GM19463 (cell line): ENCODE measurements at regions not wholly inside any gene's neighbourhood (a gene's known extent, or its start where the extent isn't known, plus 50 kb on each side); places are given as distances from the start of the nearest gene placed in this dataset.

Source experiments
- ATAC-seq: cut with Tn5 transposase; IDR thresholded peaks from one replicate; pipeline ENCODE4 v1.9.1; 2021; ENCODE audit warnings: mild to moderate bottlenecking, moderate library complexity; ENCODE audit not compliant: unreplicated experiment

DNA sequence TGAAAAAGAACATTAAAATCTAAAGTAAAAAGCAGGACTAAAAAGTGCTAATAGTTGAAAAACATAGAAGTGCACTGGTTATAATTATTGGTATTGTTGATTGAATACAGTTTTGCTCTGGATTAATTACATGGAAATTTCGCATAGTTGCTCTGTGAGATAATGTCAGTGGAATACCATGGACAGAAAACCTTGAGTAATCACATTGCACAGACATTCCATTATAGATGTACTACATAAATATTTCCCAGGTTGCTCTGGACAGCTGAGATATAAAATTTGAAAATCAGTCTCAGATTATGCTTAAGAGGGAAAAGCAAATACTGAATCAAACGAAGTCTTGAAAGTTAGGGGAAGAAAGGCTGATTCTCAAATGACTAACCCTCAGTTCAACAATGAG, 439.3 kb upstream of the FLRT2 start:
- no peak for ATAC-seq

DNA sequence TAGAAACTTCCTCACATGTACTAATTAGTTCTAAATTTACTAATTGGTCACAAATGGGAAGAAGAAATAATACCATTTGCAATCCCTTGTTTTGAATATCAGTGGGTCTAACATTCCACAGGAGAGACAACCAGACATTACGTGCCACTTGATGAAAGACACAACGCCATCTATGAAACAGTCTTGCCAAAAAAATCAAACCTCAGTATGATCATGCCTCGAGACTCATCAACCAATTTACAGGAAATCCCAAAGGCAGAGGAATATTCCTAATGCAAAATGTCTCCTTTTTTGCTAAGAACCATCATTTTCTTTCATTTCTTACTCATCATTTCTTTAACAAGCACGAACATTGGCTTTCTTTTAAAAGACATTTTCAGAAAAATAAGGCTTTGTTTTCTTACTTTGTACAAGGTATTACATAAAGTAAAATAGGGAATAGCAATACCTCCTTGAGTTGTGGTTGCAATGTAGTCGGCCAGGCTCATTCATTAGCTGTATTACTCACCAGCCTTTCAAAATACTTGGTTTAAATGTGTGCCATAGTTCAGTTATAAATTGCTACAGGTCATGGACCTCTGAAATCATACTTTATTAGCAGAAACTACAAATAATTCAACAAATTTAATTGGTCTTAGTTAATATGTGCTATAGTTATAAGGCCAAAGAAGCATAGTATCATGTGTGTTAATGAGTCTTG, 436.2 kb upstream of the FLRT2 start:
- ATAC-seq: no peak

DNA sequence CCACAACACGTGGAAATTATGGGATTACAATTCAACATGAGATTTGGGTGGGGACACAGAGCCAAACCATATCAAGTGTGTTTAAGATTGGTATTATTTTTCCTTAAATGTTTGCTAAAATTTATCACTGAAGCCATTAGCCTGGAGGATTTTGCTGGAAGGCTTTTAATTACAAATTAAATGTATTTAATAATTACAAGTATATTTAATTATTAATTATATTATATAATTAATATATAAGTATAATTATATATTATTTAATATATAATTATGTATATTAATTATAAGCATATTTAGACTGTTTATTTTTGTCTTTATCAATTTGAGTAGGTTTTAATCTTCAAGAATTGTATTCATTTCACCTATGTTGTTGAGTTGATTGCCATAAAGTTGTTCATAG, 427.4 kb upstream of the FLRT2 start:
- no peak for ATAC-seq

DNA sequence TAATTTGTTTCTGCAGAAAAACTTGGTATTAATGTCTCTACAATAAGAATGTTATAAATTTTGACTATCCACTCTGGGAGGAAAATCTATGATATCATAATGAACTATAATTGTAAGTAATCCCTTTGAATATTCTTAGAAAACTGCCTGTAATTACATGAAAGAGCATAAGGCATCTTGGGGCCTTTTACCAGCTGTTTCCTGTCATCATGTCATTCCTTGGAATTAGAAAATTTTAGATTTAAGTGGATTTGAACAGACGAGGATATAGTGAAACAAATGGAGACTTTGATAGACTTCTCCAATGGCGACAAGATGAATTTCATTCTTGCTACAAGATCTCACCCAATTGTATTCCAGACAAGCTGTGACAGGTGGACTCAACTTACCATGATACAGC, 423.4 kb upstream of the FLRT2 start:
- no peak for ATAC-seq

DNA sequence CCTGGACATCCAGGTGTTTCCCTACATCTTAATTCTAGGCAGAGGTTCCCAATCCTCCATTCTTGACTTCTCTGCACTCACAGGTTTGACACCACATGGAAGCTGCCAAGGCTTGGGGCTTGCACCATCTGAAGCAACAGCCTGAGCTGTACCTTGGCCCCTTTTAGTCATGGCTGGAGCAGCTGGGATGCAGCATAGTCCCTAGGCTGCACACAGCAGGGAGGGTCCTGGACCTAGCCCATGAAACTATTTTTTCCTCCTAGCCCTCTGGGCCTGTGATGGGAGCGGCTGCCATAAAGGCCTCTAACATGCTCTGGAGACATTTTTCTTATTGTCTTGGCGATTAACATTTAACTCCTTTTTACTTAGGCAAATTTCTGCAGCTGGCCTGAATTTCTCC, 417.2 kb upstream of the FLRT2 start:
- no peak for ATAC-seq

DNA sequence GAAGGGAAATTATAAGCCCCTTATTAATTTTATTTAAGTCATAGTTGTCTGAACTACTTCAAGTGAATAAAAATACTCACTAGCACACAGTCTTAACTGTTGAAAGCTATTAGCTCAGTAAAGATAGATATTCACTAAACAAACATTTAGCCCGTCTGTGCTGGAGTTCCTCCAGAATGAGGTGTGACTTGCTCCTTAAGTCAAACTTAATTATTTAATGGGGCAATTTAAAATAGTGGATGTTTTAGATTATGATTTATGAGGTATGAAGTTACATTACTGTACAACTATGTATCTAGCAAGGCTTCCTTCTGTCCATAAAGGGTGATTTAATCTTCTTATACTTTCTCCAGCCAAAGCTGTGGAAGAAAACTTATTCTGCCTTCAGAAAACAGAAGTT, 414.0 kb upstream of the FLRT2 start:
- no peak for ATAC-seq

DNA sequence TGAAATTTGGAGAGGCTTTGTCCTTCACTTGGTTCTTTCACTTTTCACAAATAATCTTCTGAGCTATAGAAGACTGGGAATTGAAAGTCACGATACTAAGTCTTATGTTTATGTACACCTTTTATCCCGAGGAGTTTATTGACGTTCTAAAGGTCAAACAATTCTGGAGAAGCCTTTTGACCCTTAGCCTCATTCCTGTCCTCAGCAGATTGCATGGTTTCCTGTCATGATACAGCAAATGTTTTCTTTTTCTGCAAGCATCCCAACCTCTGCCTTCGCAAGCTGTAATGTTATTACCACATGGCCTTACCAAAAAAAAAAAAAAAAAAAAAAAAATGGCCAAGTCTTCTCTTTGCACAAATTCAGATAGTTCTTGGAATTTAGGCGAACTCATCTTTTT, 411.7 kb upstream of the FLRT2 start:
- ATAC-seq: no peak

DNA sequence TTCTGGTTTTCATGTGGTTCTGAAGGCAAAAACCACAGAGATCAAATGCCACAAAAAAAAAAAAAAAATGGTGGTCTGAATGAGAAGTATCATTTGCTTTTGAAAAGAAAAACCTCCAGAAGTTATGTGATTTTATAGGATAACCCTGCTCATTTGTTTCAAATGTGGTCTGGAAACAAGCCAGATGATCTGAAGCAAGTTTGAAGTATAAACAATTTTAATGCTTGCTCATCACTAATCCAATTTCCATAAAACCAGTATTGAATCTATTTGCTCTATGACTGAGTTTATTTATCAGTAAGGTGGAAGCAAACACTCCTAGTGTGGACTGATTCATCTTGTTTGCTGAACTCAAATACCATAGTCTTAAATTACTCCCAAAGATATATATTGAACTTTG, 407.3 kb upstream of the FLRT2 start:
- no peak for ATAC-seq

DNA sequence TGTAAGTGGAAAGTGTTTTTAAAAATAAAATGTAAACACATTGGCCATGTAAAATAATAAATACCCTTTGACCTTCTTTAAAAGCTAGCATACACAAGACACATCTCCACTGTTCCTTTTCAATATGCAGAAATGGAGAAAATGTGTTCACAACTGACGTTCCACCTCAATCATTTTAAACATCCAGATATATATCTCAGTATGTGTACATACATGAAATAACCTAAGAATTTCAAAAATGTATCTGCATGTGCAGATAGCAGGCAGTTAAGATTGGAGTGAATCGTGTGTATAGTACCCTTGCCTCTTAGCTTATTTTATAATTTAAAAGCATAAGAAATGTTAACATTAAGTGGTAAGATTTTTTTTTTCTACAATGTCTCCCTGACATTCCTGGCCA, 406.2 kb upstream of the FLRT2 start:
- ATAC-seq: no peak

DNA sequence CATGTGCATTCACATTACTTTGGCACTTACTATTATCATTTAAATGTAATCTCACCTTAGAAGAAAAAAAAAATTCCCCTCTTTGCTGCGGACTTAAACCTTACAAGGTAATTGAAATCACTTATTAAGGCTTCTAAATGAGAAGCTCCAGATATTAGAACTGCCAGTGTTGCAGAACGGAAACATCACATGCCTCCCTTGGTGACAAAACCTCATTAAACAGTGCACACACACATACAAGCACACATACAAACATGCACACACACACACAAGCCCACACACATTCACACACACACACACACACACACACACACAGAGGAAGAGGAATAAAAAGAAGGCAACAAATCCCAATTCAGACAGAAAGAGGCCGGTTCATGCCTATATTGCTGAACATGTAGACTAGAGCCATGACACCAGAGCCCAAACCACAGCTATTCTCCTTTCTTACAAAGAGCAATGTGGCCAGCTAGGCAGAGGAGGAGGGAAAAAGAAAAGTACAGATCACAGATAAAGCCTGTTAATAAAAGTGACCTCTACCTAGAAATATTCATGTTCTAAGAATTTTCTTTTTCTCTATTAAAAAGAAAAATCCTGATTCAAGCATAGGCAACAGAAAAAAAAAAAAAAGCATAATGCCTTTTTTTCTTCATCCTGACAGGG, 405.2 kb upstream of the FLRT2 start:
- ATAC-seq: no peak

DNA sequence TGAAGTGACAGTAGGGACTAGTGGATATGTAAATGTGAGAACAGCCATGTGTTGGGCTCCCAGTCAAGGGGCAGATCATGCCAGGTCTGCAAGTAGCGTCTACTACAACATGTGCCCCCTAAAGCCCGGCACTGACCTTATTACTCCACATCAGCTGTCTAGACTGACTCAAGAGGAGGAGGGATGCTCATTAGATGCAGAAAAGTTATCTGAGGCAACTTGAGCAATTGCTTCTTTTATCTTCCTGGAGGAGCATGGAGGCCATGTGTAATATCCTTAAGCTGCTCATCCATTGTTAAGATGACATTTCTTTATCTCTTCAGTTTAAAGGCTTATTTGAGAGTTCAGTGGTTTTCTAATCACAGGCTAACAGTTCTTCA, 404.7 kb upstream of the FLRT2 start:
- no peak for ATAC-seq

DNA sequence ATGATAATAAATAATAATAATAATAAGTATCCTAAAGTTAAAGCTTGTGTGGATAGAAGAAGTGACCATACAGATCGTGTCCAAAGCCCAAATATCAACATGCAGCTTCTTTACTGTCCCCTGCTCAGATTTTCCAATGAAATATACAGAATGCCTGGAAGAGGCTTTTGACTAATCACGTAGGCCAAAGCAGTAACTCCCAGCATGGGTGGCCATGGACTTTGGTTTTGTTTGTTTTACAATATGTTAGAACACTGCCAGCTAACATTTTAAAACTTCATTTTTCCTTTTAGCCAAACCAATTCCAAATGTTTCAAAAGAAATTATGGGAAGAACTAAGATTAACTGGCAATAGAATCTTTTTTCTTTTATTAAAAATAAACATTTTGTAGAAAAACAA, 400.0 kb upstream of the FLRT2 start:
- no peak for ATAC-seq

DNA sequence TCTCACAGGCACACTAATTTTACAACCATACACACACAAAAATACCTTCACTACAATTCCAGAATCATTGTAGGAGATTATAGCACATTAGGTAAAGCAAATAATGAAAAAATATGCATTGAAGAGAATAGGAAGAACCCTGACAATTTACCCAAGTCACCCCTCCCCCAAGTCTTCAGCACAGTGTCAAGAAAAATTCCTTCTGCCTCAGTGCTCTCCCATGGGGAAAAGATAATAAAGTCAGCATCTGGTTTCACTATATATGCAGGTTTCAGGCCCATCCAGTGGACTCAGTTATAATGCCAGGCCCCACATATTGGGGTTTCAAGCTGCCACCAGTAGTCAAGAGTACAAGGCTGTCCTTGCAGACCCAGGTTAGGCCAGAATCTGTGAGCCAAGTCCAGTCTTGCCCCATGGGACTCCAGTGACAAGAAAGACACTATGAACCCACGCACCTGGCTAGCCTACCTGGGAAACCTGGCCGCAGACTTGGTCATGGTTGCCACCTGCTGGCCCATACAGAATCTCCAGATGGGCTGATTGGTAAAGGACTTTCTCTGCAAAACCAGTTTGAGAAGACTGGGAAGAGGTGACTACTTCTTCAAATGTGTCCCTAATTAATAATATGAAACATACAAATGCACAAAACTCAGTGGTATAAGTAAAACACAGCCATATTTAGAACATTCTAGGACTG, 398.6 kb upstream of the FLRT2 start:
- ATAC-seq: no peak

DNA sequence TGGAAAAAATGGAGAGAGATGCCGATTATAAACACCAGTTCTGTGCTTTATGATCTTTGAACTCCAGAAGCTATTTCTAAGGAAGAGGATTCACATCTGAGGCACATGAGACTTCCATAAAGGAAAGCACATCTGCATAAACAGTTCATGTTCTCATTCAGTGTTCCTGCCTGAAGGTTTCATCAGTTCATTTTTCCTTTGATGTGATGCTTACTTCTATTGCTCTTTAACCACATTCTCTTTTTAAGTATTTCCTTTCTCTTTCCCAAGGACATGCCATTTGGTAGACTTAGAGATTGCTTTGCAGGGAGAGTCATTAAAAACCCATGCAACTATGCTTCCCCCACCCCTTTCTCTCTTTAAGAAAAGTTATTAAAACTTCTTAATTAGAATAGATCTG, 387.0 kb upstream of the FLRT2 start:
- ATAC-seq: no peak

DNA sequence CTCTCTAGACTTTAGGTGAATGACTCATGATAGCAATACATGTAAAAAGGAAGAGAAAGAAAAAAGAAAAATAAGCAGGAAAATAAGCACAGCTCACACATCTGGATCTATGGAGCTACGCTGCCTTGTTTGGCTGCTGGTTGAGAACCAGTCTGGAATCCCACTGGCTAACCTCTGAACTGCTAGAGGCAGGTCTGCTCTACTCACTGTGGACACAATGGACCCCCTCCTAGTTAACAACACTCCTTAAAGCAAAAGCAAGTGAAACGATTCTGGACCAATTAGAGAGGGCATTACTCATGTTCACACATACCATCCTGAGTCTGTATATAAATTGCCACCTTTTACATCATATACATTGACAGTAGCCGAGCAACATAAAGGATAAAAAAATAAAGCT, 383.2 kb upstream of the FLRT2 start:
- ATAC-seq: no peak

DNA sequence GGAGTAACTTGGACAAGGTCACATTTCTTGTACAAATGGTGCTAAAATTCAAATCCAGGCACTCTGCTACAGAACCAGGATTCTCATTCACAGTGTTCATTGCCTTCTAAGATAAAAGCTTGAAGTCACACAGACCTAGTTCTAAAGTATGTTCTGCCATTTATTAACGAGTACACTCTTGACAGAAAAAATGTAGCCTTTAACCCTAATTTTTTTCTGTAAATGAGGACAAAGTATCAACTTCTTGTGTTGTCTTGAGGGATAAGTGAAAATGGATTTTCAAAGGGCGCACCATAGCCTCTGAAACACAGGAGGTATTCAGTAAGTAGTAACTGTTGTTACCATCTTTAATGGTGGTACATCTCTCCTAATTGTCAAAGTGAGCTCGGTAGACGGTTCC, 379.8 kb upstream of the FLRT2 start:
- ATAC-seq: no peak

DNA sequence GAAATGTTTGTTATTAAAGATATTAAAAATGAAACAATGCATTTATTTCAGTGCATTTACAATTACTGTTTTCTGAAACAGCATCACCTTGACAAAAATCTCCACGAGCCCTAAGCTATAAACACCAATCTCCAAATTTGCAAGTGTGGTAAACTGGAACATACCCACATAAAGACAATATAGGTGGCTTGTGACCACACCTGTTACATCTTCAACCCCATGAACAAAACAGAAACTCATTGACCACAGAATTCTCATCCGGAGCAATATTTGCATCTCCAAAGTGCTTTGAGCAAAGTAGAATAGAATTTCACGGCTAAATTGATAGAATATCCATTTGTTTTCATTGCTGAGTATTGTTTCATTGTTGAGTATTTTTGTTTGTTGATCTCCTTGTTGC, 375.2 kb upstream of the FLRT2 start:
- no peak for ATAC-seq

DNA sequence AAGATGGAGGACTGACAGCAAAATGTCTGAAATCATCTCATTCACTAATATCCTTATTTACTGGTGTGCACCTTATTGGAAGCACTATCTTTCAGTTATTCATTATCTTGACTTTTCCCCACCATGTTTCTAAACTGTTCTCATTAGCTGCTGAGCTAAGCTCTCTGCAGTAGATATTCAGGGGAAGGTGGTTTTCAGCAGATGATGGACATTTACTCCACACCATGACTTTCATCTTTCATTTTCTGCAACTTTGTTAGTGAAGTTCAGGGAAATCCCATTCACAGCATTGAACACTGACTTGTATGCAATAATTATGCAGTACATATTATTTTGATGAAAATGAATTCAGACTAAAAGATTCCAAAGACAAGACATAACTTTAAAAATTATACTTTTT, 373.6 kb upstream of the FLRT2 start:
- no peak for ATAC-seq

DNA sequence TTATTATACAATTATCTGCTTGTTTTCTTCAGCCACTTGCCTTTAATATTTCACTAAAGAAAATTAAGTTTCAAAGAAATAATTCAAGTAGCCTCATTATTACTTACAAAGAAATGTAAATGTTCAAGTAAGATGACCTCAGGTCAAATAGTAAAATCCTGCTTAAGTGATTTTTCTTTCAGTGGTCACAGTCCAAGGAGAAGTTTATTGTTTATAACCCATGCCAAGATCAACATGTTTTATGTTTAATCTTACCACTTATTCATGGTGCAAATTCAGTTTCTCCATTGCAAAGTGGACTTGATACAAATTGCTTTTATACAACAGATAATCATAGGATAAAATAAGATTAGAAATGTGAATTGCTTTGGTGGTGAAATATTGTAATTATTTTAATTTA, 370.2 kb upstream of the FLRT2 start:
- ATAC-seq: no peak

DNA sequence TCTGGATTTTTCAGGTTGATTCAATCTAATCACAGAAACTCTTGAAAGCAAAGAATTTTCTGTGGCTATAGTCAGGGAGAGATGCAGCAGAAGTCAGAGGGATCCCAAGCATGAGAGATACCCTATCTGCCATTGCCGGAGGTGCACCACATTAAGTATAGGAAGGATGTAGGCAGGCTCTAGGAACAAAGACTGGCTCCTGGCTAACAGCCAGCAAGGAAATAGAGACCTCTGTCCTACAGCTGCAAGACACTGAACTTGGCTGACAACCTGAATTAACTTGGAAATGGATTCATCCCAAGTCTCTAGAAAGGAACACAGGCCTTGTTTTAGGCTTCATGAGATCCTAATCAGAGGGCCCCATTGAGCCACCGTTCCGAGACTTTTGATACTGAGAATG, 364.9 kb upstream of the FLRT2 start:
- no peak for ATAC-seq

DNA sequence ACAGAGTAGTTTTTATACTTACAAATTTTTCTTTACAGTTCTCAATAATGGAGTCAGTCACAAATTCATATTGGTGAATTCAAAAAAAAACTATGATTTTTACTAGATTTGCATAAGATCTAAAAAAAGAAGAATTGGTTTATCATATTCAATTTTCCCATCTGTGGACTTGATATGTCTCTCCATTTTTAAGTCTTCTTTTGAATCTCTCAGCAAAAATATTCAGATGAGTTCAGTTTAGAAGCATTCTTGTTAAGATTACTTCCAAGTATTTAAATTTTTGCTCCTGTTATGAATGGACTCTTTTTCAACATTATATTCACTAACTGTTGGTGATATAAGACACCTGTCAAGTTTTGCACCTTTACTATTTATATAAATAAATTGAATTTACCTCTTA, 360.6 kb upstream of the FLRT2 start:
- ATAC-seq: no peak

DNA sequence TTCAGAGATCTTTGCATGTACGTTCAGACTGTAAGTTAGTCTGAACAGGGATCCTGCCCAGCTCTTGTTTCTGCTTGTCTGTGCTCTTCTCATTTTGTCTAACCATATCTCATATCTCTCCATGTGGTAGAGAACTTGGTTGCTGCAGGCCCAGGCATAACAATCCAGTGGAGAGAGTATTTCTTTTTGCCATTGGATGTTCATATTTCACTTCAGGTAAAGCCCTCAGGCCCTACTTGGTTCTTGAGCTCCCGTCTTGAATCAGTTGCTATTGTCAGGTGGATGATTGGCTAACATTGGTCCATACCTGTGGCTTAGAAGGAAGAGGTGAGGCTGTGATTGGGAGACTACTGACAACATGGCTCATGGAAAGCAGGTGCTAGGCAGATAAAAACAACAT, 357.7 kb upstream of the FLRT2 start:
- no peak for ATAC-seq
